IPS-15b (cell line): ENCODE measurements at regions not wholly inside any gene's neighbourhood (a gene's known extent, or its start where the extent isn't known, plus 50 kb on each side); places are given as distances from the start of the nearest gene placed in this dataset.

Source experiments
- H3K27me3 ChIP-seq: one replicate; pipeline ENCODE4 v1.6.1; 2013; ENCODE audit warnings: low read length; ENCODE audit not compliant: control insufficient read depth, insufficient read depth
- H3K36me3 ChIP-seq: one replicate; pipeline ENCODE4 v1.6.1; 2013; ENCODE audit warnings: low read length; ENCODE audit not compliant: control insufficient read depth, insufficient read depth
- H3K4me1 ChIP-seq: one replicate; pipeline ENCODE4 v1.6.1; 2013; ENCODE audit warnings: mild to moderate bottlenecking, low read length; ENCODE audit not compliant: control insufficient read depth, insufficient read depth
- H3K4me3 ChIP-seq: one replicate; pipeline ENCODE4 v1.5.1; 2013; ENCODE audit warnings: low read depth, low read length
- H3K9ac ChIP-seq: one replicate; pipeline ENCODE4 v1.6.1; 2013; ENCODE audit warnings: low read depth, mild to moderate bottlenecking, low read length
- H3K9me3 ChIP-seq: one replicate; pipeline ENCODE4 v1.6.1; 2013; ENCODE audit warnings: mild to moderate bottlenecking, low read length; ENCODE audit not compliant: control insufficient read depth, insufficient read depth

GRCh38 chr4:105025263-105026017, 121.2 kb upstream of the TET2 start:
- H3K4me1 ChIP-seq: no peaks in the 10 kb centered on the region
- no peaks in the 10 kb centered on the region for H3K27me3 ChIP-seq
- H3K9ac ChIP-seq: no peak overlapping the region
- H3K36me3 ChIP-seq: no peaks in the 10 kb centered on the region
- H3K4me3 ChIP-seq: no peak overlapping the region
- no peaks in the 10 kb centered on the region for H3K9me3 ChIP-seq

GRCh38 chr4:105036991-105037390, 109.7 kb upstream of the TET2 start:
- no peaks in the 10 kb centered on the region for H3K27me3 ChIP-seq
- H3K9me3 ChIP-seq: no peaks in the 10 kb centered on the region
- H3K4me3 ChIP-seq: no peak overlapping the region

DNA sequence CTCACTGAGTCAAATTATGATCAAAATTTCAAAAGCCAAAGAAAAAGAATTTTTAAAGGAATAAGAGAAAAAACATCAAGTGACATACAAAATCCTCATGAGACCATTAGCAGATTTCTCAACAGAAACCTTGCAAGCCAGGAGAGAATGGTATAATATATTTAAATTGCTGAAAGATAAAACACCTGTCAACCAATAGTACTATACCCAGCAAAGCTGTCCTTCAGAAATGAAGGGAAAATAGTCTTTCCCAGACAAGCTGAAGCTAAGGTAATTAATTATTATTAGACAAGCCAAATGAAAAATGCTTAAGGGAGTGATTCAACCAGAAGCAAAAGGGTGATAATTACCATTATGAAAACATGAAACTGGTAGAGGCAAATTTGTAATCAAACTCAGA, 104.2 kb upstream of the TET2 start:
- Histone ChIP-seq H3K27me3 (no peaks in the 10 kb centered on the region), H3K9me3 (no peaks in the 10 kb centered on the region), H3K9ac (no peak overlapping the region), H3K36me3 (no peaks in the 10 kb centered on the region), H3K4me3 (no peak overlapping the region), H3K4me1 (no peaks in the 10 kb centered on the region)

More at GRCh38 chr4:105036991-105037390, 109.7 kb upstream of the TET2 start:
- Histone ChIP-seq H3K4me1 (no peaks in the 10 kb centered on the region), H3K36me3 (no peaks in the 10 kb centered on the region), H3K9ac (no peak overlapping the region)

DNA sequence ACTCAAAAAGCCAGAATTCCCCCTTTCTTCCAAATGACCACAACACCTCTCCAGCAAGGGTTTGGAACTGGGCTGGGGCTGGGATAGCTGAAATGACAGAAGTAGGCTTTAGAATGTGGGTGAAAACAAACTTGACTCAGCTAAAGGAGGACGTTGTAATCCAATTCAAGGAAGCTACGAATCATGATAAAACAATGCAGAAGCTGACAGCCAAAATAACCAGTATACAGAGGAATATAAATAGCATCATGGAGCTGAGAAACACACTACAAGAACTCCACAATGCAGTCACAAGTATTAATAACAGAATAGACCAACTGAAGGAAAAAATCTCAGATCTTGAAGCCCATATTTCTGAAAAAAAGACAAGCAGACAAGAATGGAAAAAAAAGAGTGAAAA, 95.8 kb upstream of the TET2 start:
- no peak overlapping the region for H3K4me3 ChIP-seq
- no peak overlapping the region for H3K9ac ChIP-seq
- no peaks in the 10 kb centered on the region for H3K27me3 ChIP-seq
- H3K9me3 ChIP-seq: no peaks in the 10 kb centered on the region
- H3K36me3 ChIP-seq: no peaks in the 10 kb centered on the region
- H3K4me1 ChIP-seq: no peaks in the 10 kb centered on the region

DNA sequence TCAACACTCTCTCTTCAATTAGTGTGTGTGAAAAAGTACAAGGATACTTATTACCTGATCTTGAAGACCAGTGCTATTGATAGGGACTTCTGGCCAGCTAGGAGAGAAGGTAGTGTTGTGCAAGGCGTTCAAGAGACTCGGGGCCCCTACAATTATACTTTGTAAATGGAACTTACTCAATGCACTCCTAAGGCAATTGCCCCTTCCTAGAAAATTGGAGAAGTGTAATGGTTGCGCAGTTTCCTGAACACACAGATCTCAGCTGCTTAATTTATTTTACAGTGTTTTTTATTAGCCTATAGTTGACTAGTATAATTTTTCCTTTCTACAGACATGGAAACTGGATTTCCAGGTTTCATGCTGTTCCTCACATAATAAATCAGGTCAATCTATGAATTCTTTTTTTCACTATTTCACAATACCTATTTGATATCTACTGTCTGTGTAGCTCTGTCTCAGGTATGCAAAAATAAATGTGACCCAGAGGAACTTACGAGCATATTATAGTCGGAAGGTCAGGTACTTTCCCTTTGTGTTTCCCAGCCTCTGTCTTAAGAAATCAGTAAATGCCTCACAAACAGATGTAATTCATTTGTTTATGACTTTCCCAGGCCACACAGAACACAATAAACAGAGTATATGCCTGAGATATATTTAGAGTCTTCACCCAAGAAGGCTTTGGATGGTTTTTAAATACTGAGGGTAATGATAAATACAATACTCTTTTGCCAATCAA, 89.1 kb upstream of the TET2 start:
- peaks cover 4% of the 10 kb centered on the region for H3K4me1 ChIP-seq
- no peak overlapping the region for H3K9ac ChIP-seq
- no peak overlapping the region for H3K4me3 ChIP-seq

DNA sequence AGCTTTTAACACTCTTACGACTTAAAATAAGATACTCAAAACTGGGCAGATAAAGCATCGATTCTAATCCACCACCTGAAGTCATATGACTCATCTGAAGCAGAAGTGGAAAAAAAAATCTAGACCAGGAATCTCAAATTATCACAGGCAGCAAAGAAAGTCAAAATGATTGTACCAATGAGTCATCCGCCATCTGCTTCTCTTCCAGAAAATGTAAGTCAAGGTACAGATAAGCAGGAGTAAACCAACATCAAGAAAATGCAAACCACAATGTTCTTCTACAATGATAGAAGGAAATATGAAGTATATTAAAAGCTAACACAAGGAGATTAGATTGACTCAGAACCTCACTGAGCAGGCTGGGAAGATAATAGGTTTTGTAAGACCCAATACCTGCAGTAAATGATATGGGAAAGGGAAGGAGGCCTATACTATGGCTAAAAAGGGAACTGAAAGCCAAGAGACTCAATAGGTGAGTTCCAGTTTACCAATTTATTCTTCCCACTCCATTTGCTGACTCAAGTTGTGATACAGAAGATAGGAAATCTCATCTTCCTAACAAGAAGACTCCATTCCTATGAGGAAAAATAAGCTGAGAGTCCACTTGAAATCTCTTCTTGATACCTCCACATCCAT, 88.4 kb upstream of the TET2 start:
- Histone ChIP-seq H3K27me3 (no peaks in the 10 kb centered on the region), H3K9me3 (no peaks in the 10 kb centered on the region), H3K4me1 (peaks cover 4% of the 10 kb centered on the region), H3K4me3 (no peak overlapping the region), H3K36me3 (no peaks in the 10 kb centered on the region), H3K9ac (no peak overlapping the region)

More for the DNA sequence above, 89.1 kb upstream of the TET2 start:
- no peaks in the 10 kb centered on the region for H3K9me3 ChIP-seq
- H3K27me3 ChIP-seq: no peaks in the 10 kb centered on the region
- H3K36me3 ChIP-seq: no peaks in the 10 kb centered on the region

- no peaks in the 10 kb centered on the region for H3K9me3 ChIP-seq
- no peaks in the 10 kb centered on the region for H3K36me3 ChIP-seq
- H3K9ac ChIP-seq: no peak overlapping the region
- no peaks in the 10 kb centered on the region for H3K27me3 ChIP-seq
- H3K4me3 ChIP-seq: no peak overlapping the region
- peaks cover 4% of the 10 kb centered on the region for H3K4me1 ChIP-seq
Measured at GRCh38 chr4:105059337-105059736, 87.3 kb upstream of the TET2 start.

GRCh38 chr4:105060628-105061027, 86.0 kb upstream of the TET2 start:
- Histone ChIP-seq H3K4me3 (no peak overlapping the region), H3K36me3 (no peaks in the 10 kb centered on the region), H3K27me3 (no peaks in the 10 kb centered on the region), H3K9ac (no peak overlapping the region), H3K4me1 (peaks cover 4% of the 10 kb centered on the region), H3K9me3 (no peaks in the 10 kb centered on the region)

- H3K36me3 ChIP-seq: no peaks in the 10 kb centered on the region
- H3K4me3 ChIP-seq: no peak overlapping the region
- H3K27me3 ChIP-seq: no peaks in the 10 kb centered on the region
- no peaks in the 10 kb centered on the region for H3K9me3 ChIP-seq
- H3K4me1 ChIP-seq: peaks cover 4% of the 10 kb centered on the region
- H3K9ac ChIP-seq: no peak overlapping the region
Measured at GRCh38 chr4:105061136-105061696, 85.5 kb upstream of the TET2 start.

DNA sequence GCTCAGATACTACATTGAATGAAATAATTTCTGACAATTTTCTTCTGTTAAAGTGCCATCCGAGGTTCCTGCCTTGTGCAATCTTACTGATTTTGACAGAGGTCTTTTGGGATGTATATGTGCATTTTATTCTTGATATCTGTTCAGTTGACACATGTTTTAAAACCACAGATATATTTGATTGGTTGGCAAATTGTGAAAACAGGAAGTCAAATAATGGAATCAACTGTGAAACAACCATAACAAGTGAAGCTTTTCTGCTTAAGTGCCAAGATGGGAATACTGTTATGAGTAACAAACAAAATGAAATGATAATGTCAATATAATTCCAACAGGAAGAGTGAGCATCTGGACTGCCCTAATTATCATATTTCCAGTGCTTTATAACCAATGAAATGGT, 84.9 kb upstream of the TET2 start:
- no peaks in the 10 kb centered on the region for H3K27me3 ChIP-seq
- no peaks in the 10 kb centered on the region for H3K36me3 ChIP-seq
- no peak overlapping the region for H3K9ac ChIP-seq
- peaks cover 4% of the 10 kb centered on the region for H3K4me1 ChIP-seq
- no peaks in the 10 kb centered on the region for H3K9me3 ChIP-seq
- no peak overlapping the region for H3K4me3 ChIP-seq

- no peak overlapping the region for H3K9ac ChIP-seq
- no peaks in the 10 kb centered on the region for H3K9me3 ChIP-seq
- H3K4me1 ChIP-seq: no peaks in the 10 kb centered on the region
- no peaks in the 10 kb centered on the region for H3K36me3 ChIP-seq
- H3K27me3 ChIP-seq: no peaks in the 10 kb centered on the region
- H3K4me3 ChIP-seq: no peak overlapping the region
Measured at GRCh38 chr4:105066401-105066800, 80.3 kb upstream of the TET2 start.
